ENCODE measurements at regions not wholly inside any gene's neighbourhood (a gene's known extent, or its start where the extent isn't known, plus 50 kb on each side); places are given as distances from the start of the nearest gene placed in this dataset.
"Not testable (repeated sequence)": the region's sequence is repeated elsewhere in the genome, so short reads cannot be mapped to it uniquely, and the experiment has no call there.

- DNase-seq, result no peak
These were observed 106.3 kb upstream of the SPATA12 start for GRCh38 chr3:56954125-56954524.

GRCh38 chr3:56952846-56953245 is 107.6 kb upstream of the SPATA12 start:
- no peak for DNase-seq

GRCh38 chr3:56952061-56952460 is 108.4 kb upstream of the SPATA12 start:
- DNase-seq, result no peak

- DNase-seq, result no peak
These were observed 109.1 kb upstream of the SPATA12 start for GRCh38 chr3:56951366-56951765.

- not testable (repeated sequence) for DNase-seq
These were observed 115.1 kb upstream of the SPATA12 start for GRCh38 chr3:56945378-56945777.

GRCh38 chr3:56942523-56942922 is 117.9 kb upstream of the SPATA12 start:
- DNase-seq, result no peak

- no peak for DNase-seq
These were observed 119.5 kb upstream of the SPATA12 start for GRCh38 chr3:56940976-56941375.

GRCh38 chr3:56940321-56940720 is 120.1 kb upstream of the SPATA12 start:
- DNase-seq, result no peak

- DNase-seq, result no peak
These were observed 120.6 kb upstream of the SPATA12 start for GRCh38 chr3:56939834-56940233.

GRCh38 chr3:56938530-56938929 is 121.9 kb upstream of the SPATA12 start:
- DNase-seq, result no peak

GRCh38 chr3:56937580-56937979 is 122.9 kb upstream of the SPATA12 start:
- DNase-seq, result no peak

- DNase-seq, result no peak
These were observed 124.7 kb upstream of the SPATA12 start for GRCh38 chr3:56935811-56936210.

- not testable (repeated sequence) for DNase-seq
These were observed 126.0 kb upstream of the SPATA12 start for GRCh38 chr3:56934481-56934880.

GRCh38 chr3:56933803-56934202 is 126.7 kb upstream of the SPATA12 start:
- DNase-seq, result no peak

GRCh38 chr3:56932866-56933265 is 127.6 kb upstream of the SPATA12 start:
- no peak for DNase-seq

- no peak for DNase-seq
These were observed 128.6 kb upstream of the SPATA12 start for GRCh38 chr3:56931836-56932235.

GRCh38 chr3:56930706-56931105 is 129.0 kb upstream of the ARHGEF3 start:
- no peak for DNase-seq

GRCh38 chr3:56929809-56930615 is 128.3 kb upstream of the ARHGEF3 start:
- no peak for DNase-seq

- peak in 1 of 4 experiments; percentile 13 for DNase-seq
These were observed 126.8 kb upstream of the ARHGEF3 start for GRCh38 chr3:56928379-56929068.

GRCh38 chr3:56927855-56928254 is 126.1 kb upstream of the ARHGEF3 start:
- DNase-seq, result no peak

GRCh38 chr3:56926947-56927282 is 125.2 kb upstream of the ARHGEF3 start:
- DNase-seq, result no peak

- DNase-seq, result no peak
These were observed 124.6 kb upstream of the ARHGEF3 start for GRCh38 chr3:56926243-56926946.

- not testable (repeated sequence) for DNase-seq
These were observed 123.0 kb upstream of the ARHGEF3 start for GRCh38 chr3:56924700-56925099.
